Ovary (tissue), 3 donors: ENCODE measurements at regions not wholly inside any gene's neighbourhood (a gene's known extent, or its start where the extent isn't known, plus 50 kb on each side); places are given as distances from the start of the nearest gene placed in this dataset.
"Not testable (repeated sequence)": the region's sequence is repeated elsewhere in the genome, so short reads cannot be mapped to it uniquely, and the experiment has no call there.

Experiments used
- CTCF ChIP-seq, 3 donors: fragments of 450-650 bp in 2 of 3; fragments of 200-600 bp in 1 of 3; IDR thresholded peaks; one replicate each; pipeline versions ENCODE4 v1.5.1 to v1.8.0; 2016 to 2022; ENCODE audit warnings: antibody characterized with exemption in 3 of 3, mild to moderate bottlenecking in 1 of 3
- EP300 ChIP-seq: sonication (generic); formaldehyde crosslinking; IDR thresholded peaks from one replicate; pipeline ENCODE4 v1.6.1; 2017; ENCODE audit warnings: antibody characterized with exemption
- POLR2A ChIP-seq: fragments of 450-650 bp; IDR thresholded peaks from one replicate; pipeline ENCODE4 v1.6.1; 2017; ENCODE audit warnings: antibody characterized with exemption, mild to moderate bottlenecking, moderate library complexity
- donor health status: DM: no; HTN: no; CAD: no.

- TF ChIP-seq POLR2A; CTCF (IDR thresholded peaks at IDR 0.05); EP300: not testable (repeated sequence)
Measured at GRCh38 chr7:128586715-128587114, 85.4 kb upstream of the GARIN1A start.
